ENCODE measurements at regions not wholly inside any gene's neighbourhood (a gene's known extent, or its start where the extent isn't known, plus 50 kb on each side); places are given as distances from the start of the nearest gene placed in this dataset.
"Not testable (repeated sequence)": the region's sequence is repeated elsewhere in the genome, so short reads cannot be mapped to it uniquely, and the experiment has no call there.

DNA sequence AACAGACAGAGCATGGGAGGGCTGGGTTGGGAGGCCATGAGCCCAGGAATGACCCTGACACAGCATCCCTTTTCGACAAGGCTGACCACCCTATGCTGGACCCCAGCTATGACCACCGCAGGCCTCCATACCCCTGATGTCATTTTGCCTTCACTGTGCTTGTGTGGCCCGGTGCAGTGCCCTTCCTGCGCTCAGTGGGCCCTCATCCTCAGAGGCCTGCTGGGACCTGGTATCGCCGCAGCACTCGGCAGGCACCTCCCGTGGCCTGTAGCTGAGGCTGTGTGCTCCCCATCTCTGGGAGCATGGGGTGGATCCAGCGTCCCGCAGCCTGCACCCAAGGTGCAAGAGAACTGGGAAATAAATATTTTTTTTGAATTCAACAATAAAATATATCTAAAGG, 73.1 kb upstream of the MEF2A start:
- Mint-ChIP-seq H3K4me1 (peaks cover 7% of the 10 kb centered on the region), H3K4me3 (no peak overlapping the region), H3K36me3 (no peaks in the 10 kb centered on the region), H3K9me3 (no peaks in the 10 kb centered on the region), H3K27ac (no peak overlapping the region)
- ATAC-seq: no peak
- no peak for DNase-seq (ENCODE audit: low spot score in 2 of 2)

DNA sequence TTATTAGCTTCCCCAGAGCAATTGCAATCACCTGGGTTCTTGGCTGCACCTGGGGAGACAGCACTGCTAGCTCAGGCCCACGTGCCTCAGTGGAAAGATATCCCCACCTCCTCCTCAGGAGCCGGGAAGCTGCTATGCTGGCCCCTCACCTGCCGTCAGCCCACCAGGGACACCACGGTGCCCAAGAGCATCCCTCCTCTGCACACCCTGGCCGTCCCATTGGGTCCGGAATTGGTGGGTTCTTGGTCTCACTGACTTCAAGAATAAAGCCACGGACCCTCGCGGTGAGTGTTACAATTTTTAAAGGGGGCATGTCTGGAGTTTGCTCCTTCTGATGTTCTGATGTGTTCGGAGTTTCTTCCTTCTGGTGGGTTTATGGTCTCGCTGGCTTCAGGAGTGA, 72.3 kb upstream of the MEF2A start:
- ATAC-seq: no peak
- Mint-ChIP-seq H3K36me3 (no peaks in the 10 kb centered on the region), H3K4me3 (no peak overlapping the region), H3K9me3 (no peaks in the 10 kb centered on the region), H3K4me1 (peaks cover 7% of the 10 kb centered on the region), H3K27ac (no peak overlapping the region)
- no peak for DNase-seq (ENCODE audit: low spot score in 2 of 2)

DNA sequence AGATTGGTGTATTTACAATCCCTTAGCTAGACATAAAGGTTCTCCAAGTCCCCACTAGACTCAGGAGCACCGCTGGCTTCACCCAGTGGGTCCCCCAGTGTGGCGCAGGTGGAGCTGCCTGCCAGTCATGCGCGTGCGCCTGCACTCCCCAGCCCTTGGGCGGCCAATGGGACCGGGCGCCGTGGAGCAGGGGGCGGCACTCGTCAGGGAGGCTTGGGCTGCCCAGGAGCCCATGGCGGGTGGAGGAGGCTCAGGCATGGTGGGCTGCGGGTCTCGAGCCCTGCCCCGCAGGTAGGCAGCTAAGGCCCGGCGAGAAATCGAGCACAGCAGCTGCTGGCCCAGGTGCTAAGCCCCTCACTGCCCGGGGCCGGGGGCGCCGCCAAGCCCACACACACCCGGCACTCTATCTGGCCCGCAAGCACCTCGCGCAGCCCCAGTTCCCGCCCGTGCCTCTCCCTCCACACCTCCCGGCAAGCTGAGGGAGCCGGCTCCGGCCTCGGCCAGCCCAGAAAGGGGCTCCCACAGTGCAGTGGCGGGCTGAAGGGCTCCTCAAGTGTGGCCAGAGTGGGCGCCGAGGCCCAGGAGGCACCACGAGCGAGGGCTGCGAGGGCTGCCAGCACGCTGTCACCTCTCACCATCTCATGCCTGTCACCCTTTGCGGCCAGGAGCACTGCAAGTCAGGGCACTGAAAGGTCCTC, 71.1 kb upstream of the MEF2A start:
- not testable (repeated sequence) for H3K9me3 Mint-ChIP-seq; DNase-seq (ENCODE audit: low spot score in 2 of 2); H3K4me3 Mint-ChIP-seq; ATAC-seq; H3K36me3 Mint-ChIP-seq; H3K4me1 Mint-ChIP-seq; H3K27ac Mint-ChIP-seq

DNA sequence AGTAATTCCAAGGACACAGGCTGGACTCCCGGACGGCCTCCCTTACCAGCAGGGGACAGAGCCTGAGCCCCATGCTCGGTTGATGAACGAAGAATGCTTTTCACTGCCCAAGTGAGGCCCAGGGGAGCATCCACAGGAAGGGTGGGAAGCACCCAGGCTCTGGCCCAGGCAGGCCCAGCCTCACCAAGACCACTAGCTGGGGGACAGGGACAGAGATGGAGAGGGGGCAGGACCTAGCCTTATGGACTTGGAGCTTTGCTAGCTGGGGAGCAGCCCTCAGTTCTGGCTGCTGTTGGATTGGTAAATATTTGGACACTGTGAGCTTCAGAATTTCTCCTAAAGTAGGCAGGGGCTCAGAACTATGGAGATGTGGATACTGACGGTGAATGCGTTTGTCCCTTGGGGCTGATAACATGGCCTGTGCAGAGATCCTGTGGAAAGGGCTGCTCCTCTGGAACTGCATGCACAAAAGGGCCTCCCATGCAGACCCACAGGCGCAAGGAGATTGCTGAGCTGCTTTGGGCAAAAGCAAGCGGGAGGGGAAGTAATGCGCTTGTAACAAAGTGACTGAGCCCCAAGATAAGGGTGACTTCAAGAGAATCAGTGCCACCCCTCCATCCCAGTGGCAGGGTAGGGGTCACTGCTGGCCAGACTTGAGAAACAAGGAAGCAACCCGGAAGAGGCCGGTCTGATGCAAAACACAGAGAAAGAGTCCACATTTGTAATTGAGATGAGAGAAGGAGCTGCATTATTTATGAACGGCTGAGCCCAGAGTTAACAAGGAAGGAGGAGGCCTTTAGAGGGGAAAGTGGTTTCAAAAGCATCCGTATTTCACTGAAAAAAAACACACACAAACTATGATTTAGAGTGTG, 70.1 kb upstream of the MEF2A start:
- peaks cover 7% of the 10 kb centered on the region for H3K4me1 Mint-ChIP-seq
- H3K4me3 Mint-ChIP-seq: no peak overlapping the region
- H3K27ac Mint-ChIP-seq: no peak overlapping the region
- no peak for ATAC-seq
- no peaks in the 10 kb centered on the region for H3K9me3 Mint-ChIP-seq
- H3K36me3 Mint-ChIP-seq: no peaks in the 10 kb centered on the region
- no peak for DNase-seq (ENCODE audit: low spot score in 2 of 2)

DNA sequence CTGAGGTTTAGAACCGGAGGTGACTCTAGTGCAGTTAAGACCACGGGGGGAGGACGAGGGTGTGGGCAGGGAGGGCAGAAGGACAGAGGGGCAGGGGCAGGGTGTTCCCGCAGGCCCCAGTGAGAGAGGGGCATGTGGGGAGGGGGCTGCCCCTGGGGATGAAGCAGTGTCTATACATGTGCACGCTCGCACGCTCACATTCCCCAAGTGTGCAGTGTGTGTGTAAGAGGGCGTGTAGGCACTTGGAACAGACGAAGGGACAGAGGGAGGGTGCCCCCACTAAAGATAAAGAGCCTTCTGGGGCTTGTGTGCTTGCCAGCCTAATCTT, 69.5 kb upstream of the MEF2A start:
- Mint-ChIP-seq H3K36me3 (no peaks in the 10 kb centered on the region), H3K27ac (no peak overlapping the region), H3K4me3 (no peak overlapping the region), H3K9me3 (no peaks in the 10 kb centered on the region), H3K4me1 (peaks cover 8% of the 10 kb centered on the region)
- ATAC-seq: peak; percentile 37
- no peak for DNase-seq (ENCODE audit: low spot score in 2 of 2)

DNA sequence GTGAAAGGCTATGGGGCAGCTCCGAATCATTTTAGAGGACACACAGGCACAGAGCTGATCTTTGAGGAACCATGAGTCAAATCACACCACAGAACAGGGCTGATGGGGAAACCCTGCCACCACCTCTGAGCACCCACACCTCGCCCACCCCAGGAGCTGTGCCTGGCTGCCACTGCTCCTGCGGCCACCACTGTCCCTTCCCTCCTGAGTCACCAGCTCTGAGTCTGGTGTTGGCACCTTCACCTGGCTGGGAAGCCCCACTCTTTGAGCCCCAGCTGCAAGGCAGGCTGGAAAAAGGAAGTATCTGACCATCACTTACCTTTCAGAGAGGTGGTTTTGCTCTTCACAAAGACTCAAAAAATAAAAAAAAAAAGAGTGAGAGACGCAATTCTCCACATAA, 63.6 kb upstream of the MEF2A start:
- no peaks in the 10 kb centered on the region for H3K36me3 Mint-ChIP-seq
- H3K27ac Mint-ChIP-seq: peak overlapping the region; percentile 78
- DNase-seq (ENCODE audit: low spot score in 2 of 2): peak; percentile 29 to 68
- H3K4me3 Mint-ChIP-seq: peak overlapping the region; percentile 35
- no peaks in the 10 kb centered on the region for H3K9me3 Mint-ChIP-seq
- peaks cover 39% of the 10 kb centered on the region for H3K4me1 Mint-ChIP-seq
- ATAC-seq: peak; percentile 91

DNA sequence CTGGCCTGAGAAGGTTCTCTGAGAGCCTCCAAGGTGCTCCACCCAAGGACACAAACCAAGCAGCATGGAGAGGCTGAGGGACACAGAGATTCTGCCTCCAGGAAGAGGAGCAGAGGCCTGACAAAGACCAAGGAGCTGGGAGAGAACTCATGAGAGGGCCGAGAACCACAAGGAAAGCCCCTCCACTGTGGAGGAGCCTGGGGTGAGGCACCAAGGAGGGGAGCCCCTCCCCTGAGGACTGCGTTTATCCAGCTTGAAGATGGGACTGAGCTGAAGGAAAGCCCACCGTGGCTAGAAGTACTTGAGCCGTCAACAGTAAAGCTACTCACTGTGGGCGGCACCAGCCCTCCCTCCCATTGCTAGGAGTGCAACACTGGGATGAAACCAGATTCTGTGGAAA, 63.1 kb upstream of the MEF2A start:
- DNase-seq (ENCODE audit: low spot score in 2 of 2): no peak
- H3K36me3 Mint-ChIP-seq: no peaks in the 10 kb centered on the region
- H3K4me3 Mint-ChIP-seq: peak overlapping the region; percentile 35
- no peaks in the 10 kb centered on the region for H3K9me3 Mint-ChIP-seq
- H3K4me1 Mint-ChIP-seq: peaks cover 39% of the 10 kb centered on the region
- H3K27ac Mint-ChIP-seq: peak overlapping the region; percentile 78
- ATAC-seq: no peak

DNA sequence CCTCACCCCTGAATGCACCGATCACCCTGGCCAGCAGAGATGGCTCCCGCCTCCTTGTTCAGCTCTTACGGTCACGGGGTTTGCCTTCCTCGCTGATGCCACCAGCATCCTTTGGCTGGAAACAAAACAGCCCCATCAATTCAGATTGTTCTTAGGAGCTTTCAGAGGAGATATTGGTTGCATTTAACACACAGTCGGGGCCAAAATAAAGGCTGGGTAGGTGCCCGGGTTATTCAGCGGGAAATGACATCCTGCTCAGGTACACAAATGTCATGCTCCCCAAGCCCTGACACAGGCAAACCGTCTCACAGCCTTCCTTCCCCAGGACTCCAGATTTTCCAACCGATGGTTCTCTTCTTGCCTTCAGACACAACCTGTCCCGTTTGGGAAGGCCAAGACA, 62.4 kb upstream of the MEF2A start:
- Mint-ChIP-seq H3K27ac (no peak overlapping the region), H3K36me3 (no peaks in the 10 kb centered on the region), H3K9me3 (no peaks in the 10 kb centered on the region), H3K4me1 (peaks cover 39% of the 10 kb centered on the region), H3K4me3 (peak overlapping the region; percentile 51)
- DNase-seq (ENCODE audit: low spot score in 2 of 2) (peak in 1 of 2 donors; percentile 45), ATAC-seq (no peak)

DNA sequence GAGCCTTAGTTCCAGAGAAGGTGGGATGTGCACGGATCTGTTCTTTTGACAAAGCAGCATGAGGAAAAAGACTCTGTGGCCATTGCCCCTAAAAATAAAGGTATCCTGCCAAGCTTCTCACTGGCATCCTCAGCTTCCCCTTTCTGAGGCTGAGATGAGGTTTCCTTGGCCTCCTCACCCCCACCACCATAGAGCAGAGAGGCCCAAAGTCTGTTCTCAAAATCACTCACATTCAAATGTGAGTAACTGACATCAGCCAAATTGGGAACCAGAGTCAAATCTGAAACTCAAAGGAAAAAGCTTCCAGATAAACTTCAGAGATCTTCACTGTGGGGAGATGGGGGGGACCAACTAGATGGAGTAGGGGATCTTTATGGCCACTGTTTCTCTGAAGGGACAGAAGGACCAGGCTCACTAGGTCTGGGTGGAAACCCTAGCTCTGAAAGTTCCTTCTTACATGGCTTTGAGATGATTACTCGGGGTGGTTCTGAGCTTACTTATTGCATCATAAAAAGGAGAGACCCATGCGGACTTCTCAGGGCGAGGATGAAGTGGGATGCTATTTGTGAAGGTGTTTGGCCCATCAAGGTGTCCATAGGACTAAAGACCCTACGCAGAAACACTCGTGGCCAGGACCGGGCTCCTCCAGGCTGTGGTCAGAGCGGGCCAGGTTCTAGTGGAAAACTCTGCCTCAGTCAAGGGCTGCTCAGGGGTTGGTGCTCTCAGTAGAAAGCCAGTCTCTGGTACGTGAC, 61.5 kb upstream of the MEF2A start:
- DNase-seq (ENCODE audit: low spot score in 2 of 2) (peak in 1 of 2 donors; percentile 65), ATAC-seq (peak; percentile 72)
- Mint-ChIP-seq H3K27ac (peak overlapping the region; percentile 60), H3K4me1 (peaks cover 40% of the 10 kb centered on the region), H3K4me3 (peak overlapping the region; percentile 51), H3K9me3 (no peaks in the 10 kb centered on the region), H3K36me3 (no peaks in the 10 kb centered on the region)

DNA sequence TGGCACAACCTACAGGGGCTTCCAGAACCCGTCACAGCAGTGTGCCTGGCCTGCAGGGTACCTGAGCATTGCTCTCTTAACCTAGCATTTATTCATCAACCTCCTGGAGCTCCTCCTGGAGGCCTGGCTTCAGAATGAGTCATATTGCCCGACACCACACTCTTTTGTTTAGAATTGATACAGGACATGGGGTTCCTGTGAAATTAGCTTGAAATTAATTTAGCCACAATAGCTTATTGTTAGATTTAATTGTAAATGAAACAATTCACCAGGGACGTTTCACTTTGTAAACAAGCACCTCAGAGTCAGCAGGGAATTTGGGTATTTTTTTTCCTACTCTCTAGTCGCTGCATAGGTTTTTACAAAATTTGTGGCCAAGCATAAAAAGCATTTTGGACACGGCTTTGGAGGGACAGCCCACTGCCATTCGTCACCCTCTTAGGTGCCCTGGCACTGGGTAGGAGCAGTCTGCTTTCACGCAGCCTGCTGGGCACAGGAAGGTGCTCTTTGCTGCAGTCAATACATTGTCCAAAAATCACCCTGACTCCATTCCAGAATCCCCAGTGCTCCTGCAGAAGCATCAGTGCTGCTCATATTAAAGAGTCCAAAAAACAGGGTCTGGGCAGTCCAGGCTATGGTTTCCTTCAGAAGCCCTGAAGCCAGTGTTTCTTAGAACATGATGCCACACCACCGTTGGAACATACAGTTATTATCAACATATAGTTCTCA, 60.8 kb upstream of the MEF2A start:
- Mint-ChIP-seq H3K4me3 (peak overlapping the region; percentile 51), H3K4me1 (peaks cover 46% of the 10 kb centered on the region), H3K27ac (peak overlapping the region; percentile 60), H3K36me3 (no peaks in the 10 kb centered on the region), H3K9me3 (no peaks in the 10 kb centered on the region)
- DNase-seq (ENCODE audit: low spot score in 2 of 2) (peak in 1 of 2 donors; percentile 48), ATAC-seq (peak; percentile 75)

DNA sequence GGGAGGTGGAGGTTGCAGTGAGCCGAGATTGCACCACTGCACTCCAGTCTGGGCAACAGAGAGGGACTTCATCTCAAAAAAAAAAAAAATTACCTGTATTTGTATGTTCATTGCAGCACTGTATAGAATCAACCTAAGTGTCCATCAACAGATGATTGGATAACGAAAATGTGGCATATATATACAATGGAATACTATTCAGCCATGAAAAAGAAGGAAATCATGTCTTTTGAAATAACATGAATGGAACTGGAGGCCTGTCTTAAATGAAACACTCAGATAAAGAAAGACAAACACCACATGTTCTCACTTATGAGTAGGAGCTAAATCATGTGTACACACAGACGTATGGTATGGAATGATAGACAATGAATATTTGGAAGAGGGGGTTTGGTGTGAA, 59.4 kb upstream of the MEF2A start:
- no peaks in the 10 kb centered on the region for H3K36me3 Mint-ChIP-seq
- H3K4me3 Mint-ChIP-seq: no peak overlapping the region
- ATAC-seq: no peak
- no peak for DNase-seq (ENCODE audit: low spot score in 2 of 2)
- no peak overlapping the region for H3K27ac Mint-ChIP-seq
- H3K9me3 Mint-ChIP-seq: no peaks in the 10 kb centered on the region
- peaks cover 44% of the 10 kb centered on the region for H3K4me1 Mint-ChIP-seq

DNA sequence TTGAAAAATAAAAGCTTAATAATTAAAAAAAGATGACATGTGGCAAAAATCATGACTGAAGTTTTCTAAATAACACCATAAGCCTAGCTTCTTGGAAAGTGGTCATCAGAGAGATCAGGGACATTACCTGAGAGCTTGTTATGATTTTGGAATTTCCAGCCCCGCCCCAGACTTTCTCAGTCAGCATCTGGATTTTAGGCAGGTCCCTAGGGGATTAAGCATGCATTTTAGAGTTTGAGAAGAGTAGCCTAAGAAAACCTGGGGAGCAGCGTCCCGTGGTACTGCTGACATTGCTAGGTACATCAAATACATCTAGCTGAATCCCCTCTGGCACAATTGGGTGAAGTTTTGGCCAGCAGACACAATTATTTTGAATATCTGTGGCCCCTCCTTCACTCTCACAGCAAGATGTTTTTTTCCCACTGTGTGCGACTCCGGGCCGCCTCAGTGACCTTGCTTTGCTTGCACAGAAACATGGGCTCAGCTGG, 58.7 kb upstream of the MEF2A start:
- Mint-ChIP-seq H3K4me3 (no peak overlapping the region), H3K9me3 (no peaks in the 10 kb centered on the region), H3K27ac (no peak overlapping the region), H3K36me3 (no peaks in the 10 kb centered on the region), H3K4me1 (peaks cover 38% of the 10 kb centered on the region)
- no peak for DNase-seq (ENCODE audit: low spot score in 2 of 2)
- ATAC-seq: no peak

DNA sequence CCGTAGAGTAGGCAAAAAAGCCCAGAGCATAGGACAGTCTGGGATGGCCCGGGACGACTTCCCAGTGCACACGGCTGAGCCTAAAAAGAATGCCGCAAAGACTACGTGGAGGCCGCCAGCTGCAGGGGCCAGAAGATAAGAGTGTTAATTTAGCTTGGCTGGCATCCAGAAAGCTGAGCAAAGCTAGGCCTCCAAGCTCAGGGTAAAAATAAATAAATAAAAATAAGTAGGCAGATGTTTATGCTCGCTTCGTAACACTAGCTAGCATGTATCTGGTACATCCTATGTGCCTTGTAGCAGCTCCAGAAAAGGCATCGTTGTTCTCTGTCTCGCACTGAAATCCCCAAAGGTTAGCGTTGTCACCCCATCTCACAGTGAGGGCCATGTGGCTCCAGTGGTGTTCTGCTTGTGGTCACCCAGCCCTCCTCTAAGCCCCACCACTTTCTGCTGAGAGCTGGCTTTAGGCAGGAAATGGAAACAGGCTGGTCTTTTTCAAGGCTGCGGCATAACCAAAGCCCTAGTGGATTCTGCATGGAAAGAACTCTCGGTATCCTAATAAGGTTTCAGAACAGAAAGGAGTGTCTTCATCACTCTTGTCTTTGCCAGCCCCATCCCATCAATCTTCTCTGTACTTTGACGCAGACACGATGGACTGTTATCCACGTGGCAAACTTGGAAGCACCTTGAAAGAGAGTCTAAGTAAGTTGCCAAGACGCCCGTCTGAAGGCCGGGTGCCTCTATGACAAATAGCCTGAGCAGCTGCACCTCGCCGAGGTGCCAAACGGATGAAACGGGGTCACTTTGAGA, 58.1 kb upstream of the MEF2A start:
- Mint-ChIP-seq H3K36me3 (no peaks in the 10 kb centered on the region), H3K9me3 (no peaks in the 10 kb centered on the region), H3K4me3 (no peak overlapping the region), H3K4me1 (peaks cover 31% of the 10 kb centered on the region), H3K27ac (no peak overlapping the region)
- DNase-seq (ENCODE audit: low spot score in 2 of 2) (no peak), ATAC-seq (peak; percentile 17)

DNA sequence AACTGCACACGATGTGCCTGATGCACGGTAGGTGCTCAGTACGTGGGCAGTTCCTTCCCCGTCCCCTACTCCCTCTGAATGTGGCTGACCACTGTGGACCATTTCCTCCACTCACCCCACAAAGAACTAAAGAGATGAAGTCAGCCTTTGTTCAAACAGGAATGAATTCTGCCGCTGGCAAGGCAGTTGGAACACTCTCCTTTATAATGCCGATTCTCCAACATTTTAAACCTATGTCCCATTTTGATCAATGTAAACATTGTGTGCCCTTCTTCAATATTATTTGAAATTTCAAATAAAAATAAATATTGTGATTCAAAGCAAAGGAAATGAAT, 57.5 kb upstream of the MEF2A start:
- Mint-ChIP-seq H3K4me1 (peaks cover 25% of the 10 kb centered on the region), H3K4me3 (no peak overlapping the region)
- ATAC-seq: no peak

More for the DNA sequence above, 57.5 kb upstream of the MEF2A start:
- H3K27ac Mint-ChIP-seq: no peak overlapping the region
- no peaks in the 10 kb centered on the region for H3K36me3 Mint-ChIP-seq
- no peak for DNase-seq (ENCODE audit: low spot score in 2 of 2)
- no peaks in the 10 kb centered on the region for H3K9me3 Mint-ChIP-seq

All from stimulated activated effector memory CD8-positive, alpha-beta T cell treated with anti-CD3 and anti-CD28 coated beads, Interleukin-12 subunit alpha, Interleukin-12 subunit beta, amount 100 ng/mL, for 72 hours (primary cell).